Astrocyte of the cerebellum (primary cell): ENCODE measurements at regions not wholly inside any gene's neighbourhood (a gene's known extent, or its start where the extent isn't known, plus 50 kb on each side); places are given as distances from the start of the nearest gene placed in this dataset.

Experiments used
- DNase-seq: peaks from one replicate; pipeline ENCODE4 v3.0.0-alpha.2; 2011; ENCODE audit warnings: low read depth
- H3K4me3 ChIP-seq: 2 replicates; pipeline ENCODE4 v1.5.1; 2011; ENCODE audit warnings: mild to moderate bottlenecking, low read depth, low read length, moderate library complexity
- CTCF ChIP-seq: IDR thresholded peaks from 2 replicates; pipeline ENCODE4 v1.5.1; 2012; ENCODE audit warnings: low read length, low read depth, moderate library complexity, mild to moderate bottlenecking; ENCODE audit errors: missing control alignments
- in situ Hi-C: cut with HindIII; loops from 2 replicates; pipeline ENCODE4 v1.10.0; 2017; ENCODE audit warnings: low sequenced_read_pairs

GRCh38 chr2:208573569-208573968 lies 167.0 kb downstream of the PTH2R start:
- TF ChIP-seq CTCF: no peak
- in situ Hi-C loops: no loop called here
- DNase-seq: no peak

GRCh38 chr2:208579678-208580077 lies 173.1 kb downstream of the PTH2R start:
- TF ChIP-seq CTCF: no peak
- in situ Hi-C loops: no loop called here
- DNase-seq: no peak
- no peak overlapping the region for H3K4me3 ChIP-seq

More at GRCh38 chr2:208573569-208573968, 167.0 kb downstream of the PTH2R start:
- H3K4me3 ChIP-seq: no peak overlapping the region

GRCh38 chr2:208584378-208584985 lies 177.9 kb downstream of the PTH2R start:
- no peak for DNase-seq
- no peak for TF ChIP-seq CTCF
- in situ Hi-C loops: no loop called here
- no peak overlapping the region for H3K4me3 ChIP-seq

GRCh38 chr2:208586516-208586915 lies 179.9 kb downstream of the PTH2R start:
- TF ChIP-seq CTCF: no peak
- in situ Hi-C loops: no loop called here
- no peak overlapping the region for H3K4me3 ChIP-seq
- DNase-seq: no peak

- H3K4me3 ChIP-seq: no peak overlapping the region
- no peak for TF ChIP-seq CTCF
- DNase-seq: no peak
- in situ Hi-C loops: no loop called here
Observed at GRCh38 chr2:208594642-208595385, 188.2 kb downstream of the PTH2R start.

- in situ Hi-C loops: no loop called here
- no peak overlapping the region for H3K4me3 ChIP-seq
- no peak for DNase-seq
- no peak for TF ChIP-seq CTCF
Observed at GRCh38 chr2:208595386-208596275, 189.0 kb downstream of the PTH2R start.
